ENCODE measurements at regions not wholly inside any gene's neighbourhood (a gene's known extent, or its start where the extent isn't known, plus 50 kb on each side); places are given as distances from the start of the nearest gene placed in this dataset.

GRCh38 chr3:27573780-27574437, 89.7 kb upstream of the SLC4A7 start:
- TF ChIP-seq CTCF (conservative IDR thresholded peaks at IDR 0.05; ENCODE audit: low read depth in 2 of 2) (no peak), EZH2 (IDR thresholded peaks at IDR 0.05; ENCODE audit: low read depth, unreplicated experiment) (no peak), CREB1 (CRISPR knock-in tag; IDR thresholded peaks at IDR 0.05; ENCODE audit: low read depth) (no peak), ZNF114 (CRISPR knock-in tag; IDR thresholded peaks at IDR 0.05) (no peak), ZNF331 (CRISPR knock-in tag; IDR thresholded peaks at IDR 0.05; ENCODE audit: low read depth) (no peak)

All from GM23338 (cell line).